MCF 10A (cell line): ENCODE measurements at regions not wholly inside any gene's neighbourhood (a gene's known extent, or its start where the extent isn't known, plus 50 kb on each side); places are given as distances from the start of the nearest gene placed in this dataset.

Experiments
- BruUV-seq: library from RNA; stranded (reverse); fragments of 400-500 nt; replicated peaks from 2 replicates; lab custom pipeline; 2021; lab: Mats Ljungman, UMichigan
- CTCF ChIA-PET: fragments of 300-600 bp; sonication (Branson Sonifier 250); formaldehyde crosslinking; extraction: SDS; loops from one replicate; lab custom pipeline; 2021; ENCODE audit warnings: antibody characterized with exemption, inconsistent platforms; lab: Yijun Ruan, JAX
- POLR2A ChIA-PET: fragments of 300-600, 350-650 bp; sonication (Branson Sonifier 250); formaldehyde crosslinking; extraction: SDS; loops from one replicate; lab custom pipeline; 2020; ENCODE audit warnings: antibody characterized with exemption, inconsistent platforms; lab: Yijun Ruan, JAX
- DNase-seq: peaks from one replicate; pipeline ENCODE4 v3.0.0-alpha.2; 2018; ENCODE audit not compliant: unreplicated experiment
- H3K27ac Mint-ChIP-seq: one replicate; pipeline ENCODE4 v1.8.0; 2022; ENCODE audit warnings: mild to moderate bottlenecking, low read depth, mixed read lengths; ENCODE audit not compliant: unreplicated experiment
- H3K27me3 Mint-ChIP-seq: one replicate; pipeline ENCODE4 v1.8.0; 2022; ENCODE audit warnings: mixed read lengths; ENCODE audit not compliant: insufficient read depth, unreplicated experiment
- H3K36me3 Mint-ChIP-seq: one replicate; pipeline ENCODE4 v1.8.0; 2022; ENCODE audit warnings: mild to moderate bottlenecking, moderate library complexity, mixed read lengths; ENCODE audit not compliant: insufficient read depth, unreplicated experiment
- H3K4me1 Mint-ChIP-seq: one replicate; pipeline ENCODE4 v1.8.0; 2022; ENCODE audit warnings: mixed read lengths; ENCODE audit not compliant: insufficient read depth, unreplicated experiment
- H3K4me3 Mint-ChIP-seq: one replicate; pipeline ENCODE4 v1.8.0; 2022; ENCODE audit warnings: mild to moderate bottlenecking, moderate library complexity, mixed read lengths; ENCODE audit not compliant: unreplicated experiment
- H3K9me3 Mint-ChIP-seq: one replicate; pipeline ENCODE4 v1.8.0; 2022; ENCODE audit warnings: mixed read lengths; ENCODE audit not compliant: unreplicated experiment
- intact Hi-C: fragments of 100-400 bp; cut with micrococcal nuclease; formaldehyde crosslinking; loops from 2 replicates; pipeline ENCODE4 v1.14.1; 2022
- TF ChIP-seq, protein P1 (sequence below): fragments of 200-600 bp; IDR thresholded peaks from one replicate; pipeline ENCODE4 v1.8.0; 2022; ENCODE audit warnings: antibody characterized with exemption, mild to moderate bottlenecking; ENCODE audit not compliant: unreplicated experiment

DNA sequence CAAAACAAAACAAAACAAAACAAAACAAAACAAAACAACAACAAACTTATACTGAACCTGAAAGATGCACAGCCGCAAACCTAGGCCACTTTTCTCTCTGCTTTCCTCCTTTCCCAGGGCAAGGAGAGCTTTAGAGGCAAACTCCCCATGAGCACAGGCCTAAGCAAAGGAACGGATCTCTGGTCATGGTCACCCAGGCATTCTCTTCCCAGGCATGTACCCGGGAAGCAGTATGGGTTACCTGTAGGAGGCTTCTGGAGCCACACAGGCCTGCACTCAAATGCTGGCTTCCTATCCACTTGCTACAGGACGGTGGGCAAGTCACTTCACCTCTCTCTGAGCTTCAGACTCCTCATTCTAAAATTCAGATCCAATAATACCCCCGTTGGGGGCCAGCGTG is 171.8 kb downstream of the SMAD6 start:
- no peak overlapping the region for H3K27ac Mint-ChIP-seq
- H3K27me3 Mint-ChIP-seq = no peaks in the 10 kb centered on the region
- H3K4me1 Mint-ChIP-seq = no peaks in the 10 kb centered on the region
- ChIA-PET POLR2A (interaction anchor here (0.6 to 1.5 kb wide), 2 partner anchors 9 kb away, joined by 3 to 4 read pairs; no protein-coding TSS in a partner anchor), CTCF (interaction anchor here (0.8 to 1.0 kb wide), 2 partner anchors 11 to 99 kb away, joined by 3 read pairs; no protein-coding TSS in a partner anchor)
- TF ChIP-seq, protein P1, sequence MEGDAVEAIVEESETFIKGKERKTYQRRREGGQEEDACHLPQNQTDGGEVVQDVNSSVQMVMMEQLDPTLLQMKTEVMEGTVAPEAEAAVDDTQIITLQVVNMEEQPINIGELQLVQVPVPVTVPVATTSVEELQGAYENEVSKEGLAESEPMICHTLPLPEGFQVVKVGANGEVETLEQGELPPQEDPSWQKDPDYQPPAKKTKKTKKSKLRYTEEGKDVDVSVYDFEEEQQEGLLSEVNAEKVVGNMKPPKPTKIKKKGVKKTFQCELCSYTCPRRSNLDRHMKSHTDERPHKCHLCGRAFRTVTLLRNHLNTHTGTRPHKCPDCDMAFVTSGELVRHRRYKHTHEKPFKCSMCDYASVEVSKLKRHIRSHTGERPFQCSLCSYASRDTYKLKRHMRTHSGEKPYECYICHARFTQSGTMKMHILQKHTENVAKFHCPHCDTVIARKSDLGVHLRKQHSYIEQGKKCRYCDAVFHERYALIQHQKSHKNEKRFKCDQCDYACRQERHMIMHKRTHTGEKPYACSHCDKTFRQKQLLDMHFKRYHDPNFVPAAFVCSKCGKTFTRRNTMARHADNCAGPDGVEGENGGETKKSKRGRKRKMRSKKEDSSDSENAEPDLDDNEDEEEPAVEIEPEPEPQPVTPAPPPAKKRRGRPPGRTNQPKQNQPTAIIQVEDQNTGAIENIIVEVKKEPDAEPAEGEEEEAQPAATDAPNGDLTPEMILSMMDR = no peak
- H3K4me3 Mint-ChIP-seq = no peak overlapping the region
- peaks cover 8% of the 10 kb centered on the region for H3K9me3 Mint-ChIP-seq
- H3K36me3 Mint-ChIP-seq = no peaks in the 10 kb centered on the region
- no TSS peak for BruUV-seq
- DNase-seq = no peak
- intact Hi-C loops = no loop called here

DNA sequence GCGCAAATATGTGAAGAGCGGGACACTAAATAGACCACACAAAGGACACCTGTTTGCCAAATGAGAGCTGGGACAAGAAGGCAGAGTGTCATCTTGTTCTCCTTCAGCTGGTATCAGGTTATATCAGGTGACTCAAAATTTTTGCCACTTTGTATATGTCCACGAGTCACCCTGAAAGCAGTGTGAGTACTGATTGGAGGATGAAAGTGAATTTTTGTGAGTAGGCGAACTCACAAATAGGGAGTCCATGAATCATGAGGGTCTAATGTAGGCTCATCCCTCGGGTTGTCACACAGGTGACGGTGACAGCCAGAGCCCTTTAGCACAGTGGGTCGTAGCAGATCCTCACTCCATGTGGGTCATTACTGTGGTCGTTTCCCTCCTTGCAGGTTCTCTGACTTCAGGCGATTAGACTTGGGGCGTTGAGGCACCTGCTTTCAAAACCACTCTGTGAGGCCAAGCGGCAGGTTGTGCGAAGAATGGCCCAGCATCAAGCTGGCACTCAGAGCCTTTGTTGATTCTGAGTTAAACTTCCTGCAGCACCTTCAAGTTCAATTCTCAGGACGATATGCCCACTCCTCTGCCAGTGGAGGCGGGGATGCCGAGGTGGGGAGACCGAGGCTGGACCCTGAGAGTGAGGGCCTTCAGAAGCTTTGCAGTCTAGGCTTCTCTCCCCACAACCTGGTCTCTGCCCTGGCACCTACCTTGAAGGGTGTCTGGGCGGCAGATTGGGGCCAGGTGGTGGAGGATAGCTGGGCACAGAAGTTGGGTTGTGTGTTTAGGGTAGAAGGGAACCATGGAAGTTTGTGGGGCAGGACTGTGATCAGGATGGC is 173.8 kb downstream of the SMAD6 start:
- intact Hi-C loops = no loop called here
- TF ChIP-seq, protein P1 = no peak
- no peak overlapping the region for H3K4me3 Mint-ChIP-seq
- ChIA-PET POLR2A (no interaction called here), CTCF (interaction anchor here (0.6 kb wide), 1 partner anchor 74 kb away, joined by 3 read pairs; no protein-coding TSS in a partner anchor)
- no peak overlapping the region for H3K27ac Mint-ChIP-seq
- DNase-seq = no peak
- H3K4me1 Mint-ChIP-seq = no peaks in the 10 kb centered on the region
- no peaks in the 10 kb centered on the region for H3K36me3 Mint-ChIP-seq
- BruUV-seq = no TSS peak
- H3K27me3 Mint-ChIP-seq = no peaks in the 10 kb centered on the region
- no peaks in the 10 kb centered on the region for H3K9me3 Mint-ChIP-seq

DNA sequence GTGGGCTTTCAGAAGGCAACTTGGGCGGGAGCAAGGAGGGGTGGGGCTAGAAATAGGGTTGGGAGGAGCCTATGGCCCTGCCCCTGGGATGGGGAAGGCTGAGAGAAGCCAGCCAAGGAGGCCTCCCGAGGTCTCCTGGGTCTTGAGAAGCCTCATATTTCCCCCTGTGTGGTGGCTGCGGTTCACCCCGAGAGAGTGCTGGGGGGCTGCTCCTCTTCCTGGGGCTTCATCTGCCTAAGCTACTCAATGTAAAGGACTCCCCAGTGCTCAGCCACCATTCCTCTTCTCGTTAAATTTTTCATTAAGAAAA is 174.3 kb downstream of the SMAD6 start:
- Mint-ChIP-seq H3K27ac (no peak overlapping the region), H3K4me3 (no peak overlapping the region), H3K27me3 (no peaks in the 10 kb centered on the region), H3K4me1 (no peaks in the 10 kb centered on the region), H3K9me3 (no peaks in the 10 kb centered on the region), H3K36me3 (no peaks in the 10 kb centered on the region)
- no peak for DNase-seq
- BruUV-seq = no TSS peak
- POLR2A ChIA-PET = no interaction called here
- intact Hi-C loops = no loop called here
- CTCF ChIA-PET = no interaction called here
- TF ChIP-seq, protein P1 = no peak

DNA sequence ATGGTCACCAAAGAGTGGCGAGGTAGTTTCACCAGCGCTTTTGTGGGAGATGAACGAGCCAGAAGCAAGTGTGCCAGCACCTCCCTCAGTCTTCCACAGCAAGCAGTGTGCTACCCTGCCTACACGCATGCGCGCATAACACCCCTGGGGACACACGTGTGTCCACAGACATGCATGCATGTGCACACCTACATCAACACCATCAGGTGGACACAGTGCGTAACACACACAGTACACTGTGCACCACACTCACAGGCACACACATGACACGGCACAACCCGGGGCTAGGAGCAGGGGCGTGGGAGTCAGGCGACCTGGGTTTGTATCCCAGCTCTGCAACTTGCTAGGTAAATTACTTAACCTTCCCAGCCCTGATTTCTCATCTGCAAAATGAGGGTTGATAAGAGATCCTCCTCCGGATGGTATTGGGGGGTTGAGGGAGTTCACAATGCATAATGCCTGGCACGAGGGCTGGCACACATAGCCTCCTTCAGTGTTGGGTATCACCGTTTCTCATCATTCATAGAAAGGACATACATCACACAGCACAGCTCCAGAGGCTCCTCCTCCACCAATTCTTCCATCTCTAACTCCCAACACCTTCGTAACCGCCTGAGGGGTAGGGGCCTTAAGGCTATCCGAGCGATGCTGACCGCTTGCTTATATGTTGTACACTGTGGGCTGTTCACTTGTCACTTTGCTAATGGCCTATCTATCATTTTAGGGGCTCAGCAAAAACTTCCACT is 174.9 kb downstream of the SMAD6 start:
- no peaks in the 10 kb centered on the region for H3K36me3 Mint-ChIP-seq
- intact Hi-C loops = no loop called here
- no peaks in the 10 kb centered on the region for H3K27me3 Mint-ChIP-seq
- BruUV-seq = no TSS peak
- POLR2A ChIA-PET = no interaction called here
- no peaks in the 10 kb centered on the region for H3K9me3 Mint-ChIP-seq
- no peaks in the 10 kb centered on the region for H3K4me1 Mint-ChIP-seq
- CTCF ChIA-PET = interaction anchor here (0.6 kb wide), 1 partner anchor 19 kb away, joined by 3 read pairs; no protein-coding TSS in a partner anchor
- H3K4me3 Mint-ChIP-seq = no peak overlapping the region
- TF ChIP-seq, protein P1 = no peak
- DNase-seq = no peak
- no peak overlapping the region for H3K27ac Mint-ChIP-seq
